GM21825 (cell line): ENCODE measurements at regions not wholly inside any gene's neighbourhood (a gene's known extent, or its start where the extent isn't known, plus 50 kb on each side); places are given as distances from the start of the nearest gene placed in this dataset.

ENCODE experiments used
- ATAC-seq: cut with Tn5 transposase; IDR thresholded peaks from one replicate; pipeline ENCODE4 v1.9.1; 2021; ENCODE audit warnings: mild to moderate bottlenecking, moderate library complexity; ENCODE audit not compliant: unreplicated experiment

DNA sequence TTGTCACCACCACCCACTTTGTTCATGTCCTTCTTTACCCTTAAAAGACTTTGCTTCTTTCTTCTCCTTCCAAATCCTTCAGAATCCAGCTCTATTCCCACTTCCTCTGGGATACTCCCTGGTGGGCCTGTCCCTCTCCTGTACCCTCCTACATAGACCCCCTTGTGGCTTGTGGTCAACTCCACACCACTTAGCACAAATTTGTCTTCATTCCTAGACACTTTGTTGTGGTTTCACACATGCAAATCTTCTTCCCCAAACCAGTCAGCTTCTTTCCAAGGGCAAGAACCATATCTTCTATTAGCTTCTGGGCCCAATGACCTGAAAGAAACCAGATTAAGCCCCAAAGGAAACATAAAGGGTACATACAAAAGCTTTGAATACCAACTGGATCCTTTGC lies 342.4 kb downstream of the TNS1 start:
- no peak for ATAC-seq

DNA sequence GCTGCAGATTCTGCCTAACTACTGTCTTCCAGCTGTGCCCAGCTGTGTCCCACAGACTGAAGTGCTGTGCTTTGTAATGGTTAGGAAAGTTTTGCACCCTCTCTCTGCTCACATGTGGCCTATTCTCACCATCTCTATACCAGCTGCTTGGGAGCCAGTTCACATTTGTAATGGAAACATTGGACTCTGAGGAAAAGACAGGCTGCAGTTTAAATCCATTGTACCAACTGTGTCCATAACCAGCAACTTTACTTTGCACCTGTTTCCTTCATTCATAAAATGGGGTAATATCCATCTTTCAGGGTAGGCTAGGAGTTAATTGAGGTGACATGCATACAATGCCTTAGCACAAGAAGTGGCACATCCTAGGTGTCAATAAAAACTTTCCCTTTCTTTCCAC lies 344.0 kb downstream of the TNS1 start:
- ATAC-seq: no peak

DNA sequence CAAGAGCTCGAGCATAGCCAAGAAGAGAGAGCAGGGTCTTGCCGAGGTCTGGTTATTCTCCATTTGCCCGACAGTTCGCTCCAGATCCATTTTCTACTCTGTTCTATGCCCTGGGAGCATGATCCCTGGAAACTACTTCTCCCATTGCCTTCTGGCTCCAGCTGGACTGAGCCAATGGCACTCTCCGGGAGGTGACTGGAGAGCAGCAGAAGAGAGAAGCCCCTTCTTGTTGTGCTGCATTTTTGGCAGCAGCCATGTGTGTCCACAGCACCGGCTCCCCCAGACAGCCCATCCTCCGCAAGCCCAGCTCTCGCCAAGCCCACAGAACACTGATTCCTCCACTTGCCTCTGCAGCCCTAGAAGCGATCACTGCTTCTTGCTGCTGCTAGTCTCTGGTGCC lies 345.5 kb downstream of the TNS1 start:
- no peak for ATAC-seq

DNA sequence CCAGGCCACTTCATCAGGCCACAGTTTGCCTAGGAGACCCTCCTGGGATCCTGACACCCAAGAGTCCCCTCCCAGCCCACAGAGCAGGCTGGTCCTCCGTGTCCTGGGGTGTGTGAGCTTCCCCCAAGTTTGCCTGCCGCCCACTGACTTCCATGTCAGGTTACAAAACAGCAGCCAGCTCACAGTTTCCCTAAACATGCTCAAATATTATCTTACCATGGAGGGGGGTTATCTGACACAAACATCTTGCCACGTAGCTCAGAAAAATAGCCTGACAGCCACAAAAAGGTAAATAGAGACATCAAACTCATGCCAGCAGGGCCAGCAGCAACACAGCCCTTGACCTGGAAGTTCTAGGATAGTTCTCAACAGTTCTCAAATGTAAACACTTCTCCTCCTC lies 346.5 kb downstream of the TNS1 start:
- no peak for ATAC-seq

DNA sequence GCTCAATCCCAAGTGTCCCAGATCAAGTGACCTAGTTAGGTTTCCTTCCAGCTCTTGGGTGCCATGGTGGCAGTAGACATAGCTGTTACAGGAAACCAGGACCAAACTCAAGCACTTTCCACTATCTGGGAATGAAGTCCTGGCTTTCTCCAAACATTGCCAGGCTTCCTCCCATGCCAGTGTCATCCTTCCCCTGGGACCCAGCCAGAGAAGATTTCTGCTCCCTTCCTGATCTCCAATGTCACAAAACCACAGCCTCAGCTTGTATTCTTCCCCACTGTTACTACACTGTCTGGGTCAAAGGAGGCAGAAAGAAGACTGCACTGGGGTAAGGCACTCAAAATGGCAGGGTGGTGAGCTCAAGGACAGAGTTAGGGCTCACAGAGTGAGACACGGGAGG lies 347.1 kb downstream of the TNS1 start:
- ATAC-seq: no peak

DNA sequence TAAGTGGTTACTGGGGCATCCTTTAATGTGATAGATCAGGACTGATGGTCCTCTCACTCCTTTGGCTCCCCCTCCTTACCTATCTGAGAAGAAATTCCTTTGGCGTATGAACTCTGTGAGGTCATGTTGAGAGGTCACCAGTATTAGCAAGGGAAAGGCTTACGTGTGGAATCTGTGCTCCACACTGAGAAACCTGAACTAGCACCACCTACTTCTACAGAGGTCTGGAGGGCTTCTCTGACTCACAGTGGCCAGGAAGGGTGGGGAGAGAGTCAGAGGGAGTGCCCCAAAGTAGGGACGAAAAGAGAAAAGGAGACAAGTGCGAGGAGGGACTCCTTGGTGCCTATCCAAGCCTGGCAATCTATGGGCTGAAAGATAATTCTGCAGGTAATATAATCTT lies 348.6 kb downstream of the TNS1 start:
- no peak for ATAC-seq

DNA sequence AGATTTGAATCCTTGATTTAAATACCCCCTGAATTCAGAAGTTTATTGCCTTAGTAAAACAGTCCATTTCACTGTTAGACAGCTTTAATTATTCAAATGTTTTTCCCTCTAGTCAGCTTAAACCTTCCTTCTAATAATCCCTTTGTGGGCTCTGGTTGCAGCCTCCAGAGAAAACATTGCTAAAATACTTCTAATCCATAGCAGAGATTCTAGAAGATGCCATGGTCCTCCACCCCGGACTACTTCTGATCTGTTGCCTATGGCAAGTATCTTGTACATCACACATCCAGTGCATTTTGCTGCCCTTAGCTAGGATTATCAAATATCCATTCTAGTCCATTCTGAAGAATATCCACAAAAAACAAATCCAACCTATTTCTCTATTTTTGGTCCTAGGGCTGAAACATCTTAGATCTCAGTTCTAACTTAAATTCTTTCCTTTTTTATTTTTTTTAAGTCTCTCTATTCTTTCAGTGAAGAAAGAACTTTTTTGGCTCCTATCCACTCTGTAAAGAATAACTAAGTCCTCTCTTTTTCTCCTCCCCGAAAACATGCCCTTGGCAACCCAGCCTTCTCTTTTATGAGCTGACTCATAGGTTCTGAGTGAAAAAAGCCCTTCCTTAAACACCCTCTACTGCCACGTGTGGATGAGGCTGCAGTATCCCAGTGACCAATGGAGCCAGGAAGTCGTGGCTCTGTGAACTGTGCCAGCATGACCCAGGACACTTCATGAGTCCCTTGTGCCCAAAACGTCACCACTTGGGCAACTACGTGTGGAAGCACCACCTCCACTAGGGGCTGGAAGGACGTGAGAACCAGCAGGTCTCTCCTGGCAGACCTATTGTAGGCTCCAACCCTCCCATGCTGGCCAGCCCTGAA lies 349.8 kb downstream of the TNS1 start:
- no peak for ATAC-seq

DNA sequence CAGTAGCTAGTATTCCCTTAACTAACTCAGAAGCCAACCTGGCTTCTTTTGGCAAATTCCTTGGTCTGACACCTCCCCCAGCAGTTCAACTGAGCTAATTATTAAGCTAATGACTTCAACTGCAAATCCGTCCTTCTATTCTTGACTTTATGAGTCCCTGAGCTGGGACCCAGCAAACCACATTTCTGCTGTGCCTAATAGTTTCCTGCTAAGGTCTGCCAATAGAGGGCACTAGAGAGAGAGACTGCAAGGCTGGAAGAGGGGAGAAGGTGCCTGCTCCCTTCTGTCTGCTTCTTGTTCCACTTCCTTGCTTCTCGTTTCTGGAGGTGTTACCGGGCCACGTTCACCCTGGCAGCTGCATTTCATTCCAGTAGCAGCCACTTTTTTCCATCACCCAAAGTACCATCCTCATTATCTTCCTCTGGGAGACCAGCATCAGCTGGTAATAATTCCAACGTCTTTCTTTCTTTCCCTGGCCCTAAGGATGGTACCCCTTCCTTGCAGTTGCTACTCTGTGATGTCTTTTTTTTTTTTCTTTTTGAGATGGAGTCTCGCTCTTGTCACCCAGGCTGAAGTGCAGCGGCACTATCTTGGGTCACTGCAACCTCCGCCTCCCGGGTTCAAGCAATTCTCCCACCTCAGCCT lies 352.0 kb downstream of the TNS1 start:
- no peak for ATAC-seq

DNA sequence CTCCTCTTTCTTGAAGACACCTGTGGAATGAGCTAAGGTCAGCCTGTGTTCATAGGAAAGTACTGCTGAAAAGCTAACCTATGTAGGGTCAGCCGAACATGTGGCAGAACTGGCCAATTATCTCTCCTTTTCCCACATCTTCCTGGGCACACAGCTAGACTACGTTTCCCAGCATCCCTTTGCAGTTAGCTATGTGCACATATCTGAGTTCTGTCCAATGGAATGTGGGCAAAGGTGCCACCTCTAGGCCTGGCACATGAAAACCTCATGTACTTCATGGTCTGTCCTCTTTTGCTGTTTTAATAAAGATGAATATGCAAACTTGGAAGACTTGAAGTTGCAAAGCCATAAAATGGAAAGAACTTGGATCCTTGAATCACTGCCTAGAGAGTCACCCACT lies 352.6 kb downstream of the TNS1 start:
- ATAC-seq: no peak

DNA sequence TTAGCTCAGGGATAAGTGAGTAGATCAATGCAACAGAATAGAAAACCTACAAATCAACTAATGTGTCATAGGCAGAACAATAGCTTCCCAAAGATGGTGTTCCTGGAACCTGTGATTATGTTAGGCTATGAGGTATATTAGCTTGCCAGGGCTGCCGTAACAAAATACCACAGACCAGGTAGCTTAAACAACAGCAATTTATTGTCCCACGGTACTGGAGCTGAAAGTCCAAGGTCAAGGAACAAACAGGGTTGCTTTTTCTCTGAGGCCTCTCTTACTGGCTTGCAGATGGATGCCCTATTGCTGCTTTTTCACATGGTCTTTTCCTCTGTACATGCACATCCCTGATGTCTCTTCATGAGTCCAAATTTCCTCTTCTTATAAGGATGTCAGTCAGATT lies 354.9 kb downstream of the TNS1 start:
- no peak for ATAC-seq

DNA sequence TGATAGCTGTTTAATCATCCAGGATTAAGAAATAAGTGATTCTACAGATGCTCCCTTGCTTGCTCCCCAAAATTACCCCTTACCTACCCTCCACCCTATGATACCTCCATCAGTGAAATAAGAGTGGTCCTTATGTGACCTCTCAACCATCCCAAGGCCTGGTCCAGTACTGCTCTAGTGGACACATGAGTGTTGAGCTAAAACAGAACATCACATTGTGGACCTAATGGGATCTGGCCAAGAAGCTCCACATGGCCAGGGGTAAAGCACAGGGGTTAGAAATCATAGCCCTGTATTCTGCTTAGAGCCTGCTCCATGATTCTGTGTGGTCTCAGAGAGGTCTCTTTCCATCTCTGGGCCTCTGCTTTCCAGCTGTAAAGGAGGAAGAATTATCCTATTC lies 355.6 kb downstream of the TNS1 start:
- no peak for ATAC-seq

DNA sequence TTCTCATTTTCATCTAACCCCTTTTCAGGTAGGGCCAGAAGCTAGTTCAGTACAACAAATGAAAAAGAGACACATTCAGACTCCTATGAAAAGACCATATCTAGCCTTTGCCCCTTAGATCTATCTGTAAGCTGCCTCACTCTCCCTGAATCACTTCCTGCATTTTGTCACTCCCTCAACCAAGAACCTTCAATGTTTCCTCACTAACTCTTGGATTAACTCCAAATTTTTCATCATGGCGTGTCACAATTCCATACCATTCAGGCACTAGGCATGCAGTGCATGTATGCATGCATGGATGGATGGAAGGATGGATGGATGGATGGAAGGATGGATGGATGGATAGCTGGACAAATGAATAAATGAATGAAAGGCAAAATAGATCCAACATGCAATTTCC lies 356.9 kb downstream of the TNS1 start:
- ATAC-seq: no peak

DNA sequence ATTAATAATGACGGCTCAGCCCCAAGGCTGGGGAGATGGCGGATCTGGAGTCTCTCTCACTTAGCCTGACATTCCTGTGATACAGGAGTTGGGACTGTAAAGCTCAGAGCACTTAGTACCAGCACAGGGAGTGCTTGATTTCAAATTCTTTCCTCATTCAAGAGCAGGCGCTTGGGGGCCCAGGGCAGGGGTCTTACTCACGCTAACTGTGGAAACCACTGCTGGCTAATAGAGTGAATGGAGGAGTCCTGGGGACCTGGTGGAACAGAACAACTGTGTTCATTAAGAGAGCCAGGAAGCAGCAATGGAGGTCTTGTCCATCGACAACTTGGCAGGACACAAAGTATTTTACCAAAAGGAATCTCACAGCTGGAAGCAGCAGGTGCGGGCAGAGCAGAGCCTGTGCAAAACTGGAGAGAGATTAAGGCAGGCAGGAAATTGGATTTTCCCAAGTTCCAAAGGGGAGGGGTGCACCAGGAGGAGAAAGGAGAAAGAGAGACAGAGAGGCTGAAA lies 358.9 kb downstream of the TNS1 start:
- no peak for ATAC-seq

DNA sequence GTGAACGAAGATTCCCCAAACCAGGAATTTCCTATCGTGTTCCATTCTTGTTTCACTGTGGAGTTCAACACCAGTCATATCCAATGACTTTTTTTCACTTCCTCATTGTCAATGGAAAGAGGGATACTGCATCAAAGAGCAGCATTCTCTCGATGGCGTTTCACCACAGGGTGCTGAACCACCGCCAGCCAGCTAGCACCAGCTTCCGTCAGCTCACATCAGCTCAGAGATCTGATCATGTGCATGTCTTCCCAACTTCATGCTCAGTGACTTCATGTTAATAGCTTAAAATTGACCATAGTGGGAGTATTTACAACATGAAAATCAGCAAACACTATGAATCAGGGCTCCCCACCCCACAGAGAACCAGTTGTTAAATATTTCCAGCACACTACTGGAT lies 359.9 kb downstream of the TNS1 start:
- no peak for ATAC-seq

DNA sequence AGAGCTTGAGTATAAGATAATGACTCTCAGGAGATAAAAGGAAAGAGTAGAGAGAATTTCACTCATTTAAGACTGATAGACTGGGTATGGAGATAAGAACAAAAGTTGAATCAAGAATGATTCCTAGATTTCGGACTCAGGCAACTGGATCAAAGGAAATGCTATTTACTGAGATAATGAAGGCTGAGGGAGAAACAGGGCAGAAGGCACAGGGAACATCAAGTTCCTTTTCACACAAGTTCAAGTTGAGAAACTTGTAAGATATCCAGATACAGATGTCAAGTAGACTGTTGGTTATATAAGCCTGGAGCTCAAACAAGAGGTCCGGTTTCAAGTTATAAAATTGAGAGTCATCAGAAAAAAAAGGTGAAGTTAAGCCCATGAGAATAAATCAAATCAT lies 360.8 kb downstream of the TNS1 start:
- ATAC-seq: no peak

DNA sequence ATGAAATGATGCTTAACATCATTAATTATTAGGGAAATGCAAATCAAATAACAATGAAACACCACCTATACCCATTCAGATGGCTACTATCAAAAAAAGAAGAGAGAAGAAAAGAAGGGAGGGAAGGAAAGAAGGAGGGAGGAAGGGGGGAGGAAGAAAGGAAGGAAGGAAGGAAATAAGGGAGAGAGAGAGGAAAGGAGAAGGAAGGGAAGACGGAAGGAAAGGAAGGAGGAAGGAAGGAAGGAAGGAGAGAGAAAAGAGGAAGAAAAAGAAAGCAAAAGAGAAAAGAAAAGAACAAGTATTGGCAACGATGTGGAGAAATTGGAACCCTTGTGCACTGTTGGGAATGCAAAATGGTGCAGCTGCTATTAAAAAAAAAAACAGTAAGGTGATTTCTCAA lies 363.3 kb downstream of the TNS1 start:
- ATAC-seq: no peak

DNA sequence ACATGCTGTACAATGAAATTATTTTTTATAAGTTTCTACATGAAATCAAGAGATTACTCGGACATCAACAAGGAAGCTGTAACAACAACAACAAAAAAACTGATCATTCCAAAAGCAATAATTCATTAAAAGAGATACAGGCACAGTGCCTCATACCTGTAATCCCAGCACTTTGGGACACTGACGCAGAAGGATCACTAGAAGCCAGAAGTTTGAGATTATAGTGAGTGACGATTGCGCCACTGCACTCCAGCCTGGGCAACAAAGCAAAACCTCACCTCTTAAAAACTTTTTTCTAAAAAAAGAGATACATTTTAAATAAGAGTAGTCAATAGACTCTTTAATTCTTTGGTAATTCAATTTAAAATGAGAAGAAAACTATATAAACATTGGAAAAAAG lies 364.3 kb downstream of the TNS1 start:
- no peak for ATAC-seq

DNA sequence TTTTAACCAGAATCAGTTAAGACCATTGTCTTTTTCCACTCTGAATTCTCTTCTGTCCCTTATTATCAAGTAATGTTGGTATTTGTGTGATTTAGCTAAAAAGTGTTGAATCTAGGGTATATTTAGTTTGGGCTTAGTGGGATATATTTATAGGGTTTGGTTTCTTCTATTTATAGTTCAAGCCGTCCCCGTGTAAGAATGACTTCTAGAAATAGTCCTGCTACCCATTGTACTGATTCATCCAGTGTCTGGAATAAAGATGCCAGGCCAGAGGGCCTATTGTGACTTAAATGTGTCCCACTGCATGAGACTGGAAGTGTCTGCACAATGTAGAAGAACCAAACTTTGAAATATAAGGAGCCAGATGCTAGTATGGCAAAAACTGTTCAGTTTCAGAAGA lies 364.8 kb downstream of the TNS1 start:
- no peak for ATAC-seq

DNA sequence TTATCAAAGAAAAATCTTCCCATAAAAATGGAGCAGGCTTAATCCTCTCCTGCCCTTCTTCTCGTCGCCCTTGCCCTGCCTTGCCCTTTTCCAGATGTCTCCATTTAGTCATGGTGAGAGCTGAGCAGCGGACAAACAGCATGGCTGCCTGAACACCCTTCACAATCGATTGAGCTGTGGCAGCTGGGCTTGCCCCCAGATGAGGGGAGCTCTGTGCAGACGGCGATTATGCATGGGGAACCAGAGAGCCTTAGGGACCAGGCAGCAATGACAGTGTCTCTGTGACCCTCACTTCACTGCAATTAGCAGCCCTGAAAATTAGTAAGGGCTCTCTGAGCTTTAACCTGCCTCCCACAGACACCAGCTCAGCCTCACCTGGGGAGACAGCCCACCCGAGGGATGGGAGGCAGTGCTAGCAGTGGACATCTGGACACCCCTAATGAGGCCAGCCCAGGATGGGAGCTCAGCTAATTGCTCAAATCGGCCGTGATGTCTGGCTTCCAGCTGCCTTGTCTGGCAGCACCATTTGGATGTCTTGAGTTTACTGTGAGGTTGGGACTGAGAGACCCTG lies 365.7 kb downstream of the TNS1 start:
- no peak for ATAC-seq

DNA sequence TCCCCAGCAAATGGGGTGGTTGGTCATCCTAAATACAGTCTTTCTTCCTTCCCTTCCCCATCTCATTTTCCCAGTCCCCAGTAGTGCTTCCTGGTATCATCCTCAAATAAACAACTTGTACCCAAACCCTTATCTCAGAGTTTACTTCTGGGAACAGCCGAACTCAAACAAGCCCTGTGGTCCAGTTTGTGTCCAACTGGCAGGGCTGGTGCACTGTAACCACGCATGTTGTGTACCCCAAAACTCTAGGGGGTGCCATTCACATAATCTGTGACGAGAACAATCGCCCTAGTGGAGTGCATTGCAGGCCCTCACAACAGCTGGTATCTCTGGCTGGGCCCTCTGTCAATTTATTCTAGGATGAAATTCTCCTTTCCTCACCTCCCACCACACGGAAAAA lies 366.2 kb downstream of the TNS1 start:
- no peak for ATAC-seq

DNA sequence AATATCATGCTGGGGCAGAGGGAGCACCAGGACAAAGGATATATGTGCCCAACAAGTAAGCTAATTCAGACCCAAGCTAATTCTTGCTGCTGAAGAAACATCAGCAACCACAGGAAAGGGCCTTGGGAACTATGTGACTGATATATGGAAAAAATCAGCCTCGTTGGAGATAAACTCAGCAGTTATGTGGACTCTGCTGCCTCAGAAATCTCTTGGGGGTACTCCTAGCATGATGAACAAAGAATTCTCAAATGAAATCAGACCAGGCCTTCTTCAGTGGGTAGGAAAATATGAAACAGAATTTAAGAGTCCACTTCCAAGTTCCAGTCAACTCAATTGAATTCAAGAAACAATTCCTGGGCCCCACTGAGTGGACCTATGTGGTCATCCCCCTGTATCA lies 367.9 kb downstream of the TNS1 start:
- ATAC-seq: no peak

DNA sequence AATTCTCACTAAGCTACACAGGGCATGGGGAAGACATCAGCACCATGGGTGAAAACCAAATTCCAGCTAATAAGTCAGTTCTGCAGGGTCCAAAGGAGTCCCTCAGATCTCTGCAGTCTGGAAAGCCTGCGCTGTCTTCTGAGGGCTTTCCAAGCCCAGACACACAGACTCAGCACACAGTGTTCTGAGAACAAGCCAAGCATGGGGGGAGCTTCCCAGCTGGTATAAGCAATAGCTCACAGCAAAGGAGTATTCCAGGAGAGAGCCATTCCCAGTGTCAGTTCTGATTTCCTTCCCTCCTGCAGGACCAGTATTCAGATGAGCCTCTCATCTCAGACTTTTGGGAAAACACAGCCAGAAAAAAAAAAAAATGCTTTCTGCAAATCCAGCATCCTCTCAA lies 370.8 kb downstream of the TNS1 start:
- ATAC-seq: no peak
